SK-N-SH (cell line): ENCODE measurements at regions not wholly inside any gene's neighbourhood (a gene's known extent, or its start where the extent isn't known, plus 50 kb on each side); places are given as distances from the start of the nearest gene placed in this dataset.
A peak's percentile ranks its signal among the peaks of the same experiment; 100 is the strongest.

Experiments
- CTCF ChIA-PET: fragments of 300-600, 350-600 bp; formaldehyde crosslinking; extraction: SDS; loops from one replicate; lab custom pipeline; 2021; lab: Yijun Ruan, JAX
- POLR2A ChIA-PET: fragments of 350-600 bp; sonication (Branson Sonifier 250); formaldehyde crosslinking; extraction: SDS; loops from one replicate; lab custom pipeline; 2020; ENCODE audit warnings: antibody characterized with exemption, inconsistent platforms; lab: Yijun Ruan, JAX
- DNase-seq: peaks from one replicate; pipeline ENCODE4 v3.0.0; 2012
- H2AFZ ChIP-seq: fragments of 200-600 bp; sonication (generic); 2 replicates; pipeline ENCODE4 v1.8.1; 2016; ENCODE audit warnings: antibody characterized with exemption, mild to moderate bottlenecking, low read depth
- H3F3A ChIP-seq: fragments of 200-600 bp; sonication (generic); replicated peaks from 2 replicates; pipeline ENCODE3; 2016; ENCODE audit warnings: antibody characterized with exemption, mild to moderate bottlenecking; ENCODE audit not compliant: insufficient read depth
- H3K27ac ChIP-seq, 2 experiments: fragments of 200-500 bp in 1 of 2; fragments of 200-600 bp in 1 of 2; sonication (Bioruptor generic) in 1 of 2; sonication (generic), shearing (Covaris generic) in 1 of 2; 2 replicates each; pipeline versions ENCODE4 v1.5.1 to v1.6.1; 2014 to 2016; ENCODE audit warnings: low read depth in 2 of 2, inconsistent platforms in 1 of 2, low read length in 1 of 2, mild to moderate bottlenecking in 1 of 2, mixed read lengths in 1 of 2
- H3K27me3 ChIP-seq: fragments of 200-600 bp; sonication (generic), shearing (Covaris generic); 2 replicates; pipeline ENCODE4 v1.6.1; 2016; ENCODE audit warnings: mixed run types; ENCODE audit not compliant: insufficient read depth
- H3K36me3 ChIP-seq, 2 experiments: fragments of 200-500 bp in 1 of 2; fragments of 200-600 bp in 1 of 2; sonication (Bioruptor generic) in 1 of 2; sonication (generic) in 1 of 2; replicated peaks in 1 of 2; 2 replicates each; pipeline versions ENCODE3 to v1.5.1; 2014 to 2016; ENCODE audit warnings: low read length in 1 of 2, mild to moderate bottlenecking in 1 of 2; ENCODE audit not compliant: insufficient read depth in 2 of 2, control insufficient read depth in 1 of 2
- H3K4me1 ChIP-seq, 2 experiments: fragments of 200-500 bp in 1 of 2; fragments of 200-600 bp in 1 of 2; sonication (Bioruptor generic) in 1 of 2; sonication (generic), shearing (Covaris generic) in 1 of 2; 2 replicates each; pipeline versions ENCODE4 v1.5.1 to v1.6.1; 2014 to 2016; ENCODE audit warnings: low read depth in 1 of 2, low read length in 1 of 2, mixed run types in 1 of 2; ENCODE audit not compliant: insufficient read depth in 2 of 2, control insufficient read depth in 1 of 2
- H3K4me2 ChIP-seq: fragments of 200-600 bp; sonication (generic), shearing (Covaris generic); 2 replicates; pipeline ENCODE4 v1.6.1; 2017; ENCODE audit warnings: mixed run types
- H3K4me3 ChIP-seq, 2 experiments: fragments of 200-500 bp in 1 of 2; fragments of 200-600 bp in 1 of 2; sonication (Bioruptor generic) in 1 of 2; sonication (generic), shearing (Covaris generic) in 1 of 2; 2 replicates each; pipeline versions ENCODE4 v1.5.1 to v1.8.1; 2014 to 2016; ENCODE audit warnings: low read depth in 2 of 2, inconsistent platforms in 1 of 2, low read length in 1 of 2, mild to moderate bottlenecking in 1 of 2, mixed read lengths in 1 of 2, moderate library complexity in 1 of 2
- H3K79me2 ChIP-seq: fragments of 200-600 bp; sonication (generic); 2 replicates; pipeline ENCODE4 v1.8.1; 2017; ENCODE audit warnings: mild to moderate bottlenecking; ENCODE audit not compliant: insufficient read depth
- H3K9ac ChIP-seq: fragments of 200-600 bp; sonication (generic); 2 replicates; pipeline ENCODE4 v1.6.1; 2017; ENCODE audit warnings: mixed run types
- H3K9me2 ChIP-seq: fragments of 200-600 bp; sonication (generic); 2 replicates; pipeline ENCODE4 v1.6.1; 2017; ENCODE audit warnings: mixed run types
- H3K9me3 ChIP-seq: fragments of 200-600 bp; sonication (generic); 2 replicates; pipeline ENCODE4 v1.6.1; 2017; ENCODE audit warnings: mixed run types, mild to moderate bottlenecking, moderate library complexity
- H4K20me1 ChIP-seq: fragments of 200-600 bp; sonication (generic); 2 replicates; pipeline ENCODE4 v1.6.1; 2017; ENCODE audit warnings: mild to moderate bottlenecking, mixed run types; ENCODE audit not compliant: insufficient read depth
- ELF1 ChIP-seq: IDR thresholded peaks from 2 replicates; pipeline ENCODE4 v1.4.0; 2012
- EP300 ChIP-seq, 2 experiments: IDR thresholded peaks; 2 replicates each; pipeline versions ENCODE4 v1.4.0 to v1.6.1; 2012; ENCODE audit warnings: borderline replicate concordance in 1 of 2, low read depth in 1 of 2, low read length in 1 of 2
- FOXJ3 ChIP-seq: sonication (generic); formaldehyde crosslinking; IDR thresholded peaks from 2 replicates; pipeline ENCODE4 v1.5.1; 2020; ENCODE audit warnings: mild to moderate bottlenecking, missing genetic modification reagents
- FOXM1 ChIP-seq: IDR thresholded peaks from 2 replicates; pipeline ENCODE4 v1.4.0; 2012; ENCODE audit warnings: low read depth, mild to moderate bottlenecking
- JUND ChIP-seq: IDR thresholded peaks from 2 replicates; pipeline ENCODE4 v1.4.0; 2012
- MEF2A ChIP-seq: IDR thresholded peaks from 2 replicates; pipeline ENCODE4 v1.4.0; 2012; ENCODE audit warnings: low read depth, borderline replicate concordance
- NFIC ChIP-seq: IDR thresholded peaks from 2 replicates; pipeline ENCODE4 v1.4.0; 2012; ENCODE audit warnings: borderline replicate concordance
- RAD21 ChIP-seq: IDR thresholded peaks from 2 replicates; pipeline ENCODE4 v1.6.1; 2012; ENCODE audit warnings: mild to moderate bottlenecking, low read length
- RCOR1 ChIP-seq: fragments of 150-350 bp; IDR thresholded peaks from 2 replicates; pipeline ENCODE4 v1.6.1; 2017; ENCODE audit warnings: antibody characterized with exemption, low read length
- SIN3A ChIP-seq: IDR thresholded peaks from 2 replicates; pipeline ENCODE4 v1.6.1; 2012; ENCODE audit warnings: low read depth, mild to moderate bottlenecking, low read length, moderate library complexity, borderline replicate concordance
- WGBS: methylation state at CpG from one replicate; pipeline ENCODE4 v1.1.6; 2017; ENCODE audit warnings: low lambda C conversion rate; 5-methylcytosine and 5-hydroxymethylcytosine counted together
- TF ChIP-seq, protein P1 (sequence below): fragments of 200-600 bp; sonication (generic); IDR thresholded peaks from 2 replicates; pipeline ENCODE4 v1.6.1; 2017; ENCODE audit warnings: antibody characterized with exemption, mild to moderate bottlenecking, moderate library complexity
- TF ChIP-seq, protein P2 (sequence below): IDR thresholded peaks from 2 replicates; pipeline ENCODE4 v1.6.1; 2012; ENCODE audit warnings: mild to moderate bottlenecking, low read depth, low read length, moderate library complexity
- TF ChIP-seq, protein P3 (sequence below): IDR thresholded peaks from 2 replicates; pipeline ENCODE4 v1.4.0; 2012; ENCODE audit warnings: low read depth, borderline replicate concordance

DNA sequence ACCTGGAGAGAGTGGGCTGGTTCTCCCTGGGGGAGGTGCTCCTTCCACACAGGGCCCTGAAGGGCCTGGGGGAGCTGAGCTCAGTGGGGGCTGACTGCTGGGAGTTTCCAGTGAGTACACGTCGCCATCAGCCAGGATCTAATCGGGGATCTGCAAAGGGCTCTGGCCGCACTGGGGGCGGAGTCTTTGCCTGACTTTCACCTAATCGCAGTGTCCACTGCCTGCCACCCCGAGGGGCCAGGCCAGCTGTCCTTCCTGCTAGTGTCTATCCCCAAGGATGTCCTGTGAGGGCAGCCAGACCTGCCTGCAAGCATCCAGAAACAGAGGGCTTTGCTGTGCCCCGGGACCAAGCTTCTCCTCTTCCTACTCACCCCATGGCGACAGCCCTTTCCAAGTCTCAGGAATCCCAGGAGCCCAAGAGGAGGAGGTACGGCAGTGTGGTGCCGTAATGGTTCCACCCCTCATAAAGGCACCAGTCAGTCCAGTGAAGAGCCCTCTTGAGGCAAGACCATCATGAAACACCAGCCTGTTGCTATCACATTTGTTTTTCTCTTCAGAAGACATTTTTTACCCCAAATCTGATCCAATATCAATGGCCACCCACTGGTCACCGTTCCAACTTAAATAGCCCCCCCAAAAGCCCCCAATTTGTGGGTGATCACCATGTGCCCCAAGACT, 243.1 kb upstream of the ECI2 start:
- no peaks in the 10 kb centered on the region for H3K79me2 ChIP-seq
- no peaks in the 10 kb centered on the region for H3K9me2 ChIP-seq
- H3K36me3 ChIP-seq: no peaks in the 10 kb centered on the region
- H3F3A ChIP-seq: no peaks in the 10 kb centered on the region
- H3K27me3 ChIP-seq: no peaks in the 10 kb centered on the region; the same call in 1 of the 2 replicates
- 33% methylated on average over 7 of the region's 12 CpGs for WGBS
- no peak overlapping the region for H3K27ac ChIP-seq
- no peak for TF ChIP-seq EP300 (IDR thresholded peaks at IDR 0.05; ENCODE audit: borderline replicate concordance in 1 of 2, low read depth in 1 of 2, low read length in 1 of 2)
- no peak for TF ChIP-seq FOXJ3 (CRISPR knock-in tag)
- TF ChIP-seq RCOR1: no peak
- TF ChIP-seq NFIC: no peak
- TF ChIP-seq JUND: no peak
- no peak for TF ChIP-seq FOXM1
- no peak for TF ChIP-seq RAD21
- no peak for TF ChIP-seq ELF1
- no peak for TF ChIP-seq SIN3A
- H3K4me1 ChIP-seq: no peaks in the 10 kb centered on the region
- no peak overlapping the region for H2AFZ ChIP-seq
- H3K9me3 ChIP-seq: no peaks in the 10 kb centered on the region
- ChIA-PET POLR2A (no interaction called here), CTCF (no interaction called here)
- H3K4me3 ChIP-seq: no peak overlapping the region
- DNase-seq: peak; percentile 10
- no peaks in the 10 kb centered on the region for H4K20me1 ChIP-seq
- no peak overlapping the region for H3K9ac ChIP-seq
- H3K4me2 ChIP-seq: no peak overlapping the region

DNA sequence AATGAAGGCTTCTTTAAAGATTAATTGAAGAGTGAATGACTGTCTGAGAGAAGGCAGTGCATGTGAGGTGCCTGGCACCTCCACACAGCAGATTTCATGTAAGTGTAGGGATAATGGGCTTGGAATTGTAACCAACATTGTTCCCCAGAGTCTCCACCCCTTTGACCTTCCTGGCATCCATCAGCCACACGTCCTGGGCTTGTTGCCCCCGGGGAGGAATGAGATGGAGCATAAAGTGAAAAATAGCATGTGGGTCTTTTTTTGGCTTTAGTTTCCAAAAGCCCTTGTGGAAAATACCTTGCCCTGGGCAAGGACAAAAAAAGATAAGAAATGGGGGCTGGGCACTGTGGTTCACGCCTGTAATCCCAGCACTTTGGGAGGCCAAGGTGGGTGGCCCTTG, 242.2 kb upstream of the ECI2 start:
- Histone ChIP-seq H3K4me1 (no peaks in the 10 kb centered on the region), H3K9me2 (no peaks in the 10 kb centered on the region), H4K20me1 (no peaks in the 10 kb centered on the region), H3K9me3 (no peaks in the 10 kb centered on the region), H2AFZ (no peak overlapping the region), H3K36me3 (no peaks in the 10 kb centered on the region), H3K9ac (no peak overlapping the region), H3K27ac (no peak overlapping the region), H3K79me2 (no peaks in the 10 kb centered on the region), H3K4me2 (no peak overlapping the region), H3F3A (no peaks in the 10 kb centered on the region), H3K4me3 (no peak overlapping the region), H3K27me3 (no peaks in the 10 kb centered on the region; the same call in 1 of the 2 replicates)
- TF ChIP-seq SIN3A: no peak
- no peak for TF ChIP-seq MEF2A
- TF ChIP-seq, protein P1, sequence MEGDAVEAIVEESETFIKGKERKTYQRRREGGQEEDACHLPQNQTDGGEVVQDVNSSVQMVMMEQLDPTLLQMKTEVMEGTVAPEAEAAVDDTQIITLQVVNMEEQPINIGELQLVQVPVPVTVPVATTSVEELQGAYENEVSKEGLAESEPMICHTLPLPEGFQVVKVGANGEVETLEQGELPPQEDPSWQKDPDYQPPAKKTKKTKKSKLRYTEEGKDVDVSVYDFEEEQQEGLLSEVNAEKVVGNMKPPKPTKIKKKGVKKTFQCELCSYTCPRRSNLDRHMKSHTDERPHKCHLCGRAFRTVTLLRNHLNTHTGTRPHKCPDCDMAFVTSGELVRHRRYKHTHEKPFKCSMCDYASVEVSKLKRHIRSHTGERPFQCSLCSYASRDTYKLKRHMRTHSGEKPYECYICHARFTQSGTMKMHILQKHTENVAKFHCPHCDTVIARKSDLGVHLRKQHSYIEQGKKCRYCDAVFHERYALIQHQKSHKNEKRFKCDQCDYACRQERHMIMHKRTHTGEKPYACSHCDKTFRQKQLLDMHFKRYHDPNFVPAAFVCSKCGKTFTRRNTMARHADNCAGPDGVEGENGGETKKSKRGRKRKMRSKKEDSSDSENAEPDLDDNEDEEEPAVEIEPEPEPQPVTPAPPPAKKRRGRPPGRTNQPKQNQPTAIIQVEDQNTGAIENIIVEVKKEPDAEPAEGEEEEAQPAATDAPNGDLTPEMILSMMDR: no peak
- TF ChIP-seq, protein P2, sequence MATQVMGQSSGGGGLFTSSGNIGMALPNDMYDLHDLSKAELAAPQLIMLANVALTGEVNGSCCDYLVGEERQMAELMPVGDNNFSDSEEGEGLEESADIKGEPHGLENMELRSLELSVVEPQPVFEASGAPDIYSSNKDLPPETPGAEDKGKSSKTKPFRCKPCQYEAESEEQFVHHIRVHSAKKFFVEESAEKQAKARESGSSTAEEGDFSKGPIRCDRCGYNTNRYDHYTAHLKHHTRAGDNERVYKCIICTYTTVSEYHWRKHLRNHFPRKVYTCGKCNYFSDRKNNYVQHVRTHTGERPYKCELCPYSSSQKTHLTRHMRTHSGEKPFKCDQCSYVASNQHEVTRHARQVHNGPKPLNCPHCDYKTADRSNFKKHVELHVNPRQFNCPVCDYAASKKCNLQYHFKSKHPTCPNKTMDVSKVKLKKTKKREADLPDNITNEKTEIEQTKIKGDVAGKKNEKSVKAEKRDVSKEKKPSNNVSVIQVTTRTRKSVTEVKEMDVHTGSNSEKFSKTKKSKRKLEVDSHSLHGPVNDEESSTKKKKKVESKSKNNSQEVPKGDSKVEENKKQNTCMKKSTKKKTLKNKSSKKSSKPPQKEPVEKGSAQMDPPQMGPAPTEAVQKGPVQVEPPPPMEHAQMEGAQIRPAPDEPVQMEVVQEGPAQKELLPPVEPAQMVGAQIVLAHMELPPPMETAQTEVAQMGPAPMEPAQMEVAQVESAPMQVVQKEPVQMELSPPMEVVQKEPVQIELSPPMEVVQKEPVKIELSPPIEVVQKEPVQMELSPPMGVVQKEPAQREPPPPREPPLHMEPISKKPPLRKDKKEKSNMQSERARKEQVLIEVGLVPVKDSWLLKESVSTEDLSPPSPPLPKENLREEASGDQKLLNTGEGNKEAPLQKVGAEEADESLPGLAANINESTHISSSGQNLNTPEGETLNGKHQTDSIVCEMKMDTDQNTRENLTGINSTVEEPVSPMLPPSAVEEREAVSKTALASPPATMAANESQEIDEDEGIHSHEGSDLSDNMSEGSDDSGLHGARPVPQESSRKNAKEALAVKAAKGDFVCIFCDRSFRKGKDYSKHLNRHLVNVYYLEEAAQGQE: no peak
- TF ChIP-seq, protein P3, sequence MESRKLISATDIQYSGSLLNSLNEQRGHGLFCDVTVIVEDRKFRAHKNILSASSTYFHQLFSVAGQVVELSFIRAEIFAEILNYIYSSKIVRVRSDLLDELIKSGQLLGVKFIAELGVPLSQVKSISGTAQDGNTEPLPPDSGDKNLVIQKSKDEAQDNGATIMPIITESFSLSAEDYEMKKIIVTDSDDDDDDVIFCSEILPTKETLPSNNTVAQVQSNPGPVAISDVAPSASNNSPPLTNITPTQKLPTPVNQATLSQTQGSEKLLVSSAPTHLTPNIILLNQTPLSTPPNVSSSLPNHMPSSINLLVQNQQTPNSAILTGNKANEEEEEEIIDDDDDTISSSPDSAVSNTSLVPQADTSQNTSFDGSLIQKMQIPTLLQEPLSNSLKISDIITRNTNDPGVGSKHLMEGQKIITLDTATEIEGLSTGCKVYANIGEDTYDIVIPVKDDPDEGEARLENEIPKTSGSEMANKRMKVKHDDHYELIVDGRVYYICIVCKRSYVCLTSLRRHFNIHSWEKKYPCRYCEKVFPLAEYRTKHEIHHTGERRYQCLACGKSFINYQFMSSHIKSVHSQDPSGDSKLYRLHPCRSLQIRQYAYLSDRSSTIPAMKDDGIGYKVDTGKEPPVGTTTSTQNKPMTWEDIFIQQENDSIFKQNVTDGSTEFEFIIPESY: no peak
- 19% methylated on average over 3 of the region's 3 CpGs for WGBS
- CTCF ChIA-PET: no interaction called here
- POLR2A ChIA-PET: no interaction called here
- DNase-seq: no peak
